ENCODE measurements at regions not wholly inside any gene's neighbourhood (a gene's known extent, or its start where the extent isn't known, plus 50 kb on each side); places are given as distances from the start of the nearest gene placed in this dataset.

DNA sequence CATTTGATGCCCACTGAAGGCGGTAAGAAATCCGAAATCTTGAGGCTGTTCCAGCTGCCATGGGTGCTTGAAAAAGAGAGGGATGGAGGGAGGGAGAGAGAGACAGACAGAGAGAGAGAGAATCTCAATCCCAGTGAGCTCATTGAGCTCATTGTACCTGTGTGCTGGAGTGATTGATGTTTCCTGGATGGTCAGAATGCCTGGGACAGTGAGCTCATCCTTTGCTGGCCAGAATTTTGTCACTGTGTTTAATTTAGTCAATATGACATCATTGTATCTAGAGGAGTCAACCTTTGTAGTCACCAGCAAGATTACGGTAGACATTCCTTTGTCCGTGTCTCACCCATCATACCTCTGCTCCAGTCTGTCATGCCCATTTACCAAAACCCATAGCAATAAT lies 625.4 kb upstream of the POM121L12 start:
- no peak for DNase-seq
- TF ChIP-seq, protein P1, sequence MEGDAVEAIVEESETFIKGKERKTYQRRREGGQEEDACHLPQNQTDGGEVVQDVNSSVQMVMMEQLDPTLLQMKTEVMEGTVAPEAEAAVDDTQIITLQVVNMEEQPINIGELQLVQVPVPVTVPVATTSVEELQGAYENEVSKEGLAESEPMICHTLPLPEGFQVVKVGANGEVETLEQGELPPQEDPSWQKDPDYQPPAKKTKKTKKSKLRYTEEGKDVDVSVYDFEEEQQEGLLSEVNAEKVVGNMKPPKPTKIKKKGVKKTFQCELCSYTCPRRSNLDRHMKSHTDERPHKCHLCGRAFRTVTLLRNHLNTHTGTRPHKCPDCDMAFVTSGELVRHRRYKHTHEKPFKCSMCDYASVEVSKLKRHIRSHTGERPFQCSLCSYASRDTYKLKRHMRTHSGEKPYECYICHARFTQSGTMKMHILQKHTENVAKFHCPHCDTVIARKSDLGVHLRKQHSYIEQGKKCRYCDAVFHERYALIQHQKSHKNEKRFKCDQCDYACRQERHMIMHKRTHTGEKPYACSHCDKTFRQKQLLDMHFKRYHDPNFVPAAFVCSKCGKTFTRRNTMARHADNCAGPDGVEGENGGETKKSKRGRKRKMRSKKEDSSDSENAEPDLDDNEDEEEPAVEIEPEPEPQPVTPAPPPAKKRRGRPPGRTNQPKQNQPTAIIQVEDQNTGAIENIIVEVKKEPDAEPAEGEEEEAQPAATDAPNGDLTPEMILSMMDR (IDR thresholded peaks at IDR 0.05; ENCODE audit: partially characterized antibody, unreplicated experiment): no peak
- H3K27ac Mint-ChIP-seq (ENCODE audit: unreplicated experiment): no peak overlapping the region
- H3K4me3 Mint-ChIP-seq (ENCODE audit: unreplicated experiment): no peak overlapping the region
- H3K36me3 Mint-ChIP-seq (ENCODE audit: unreplicated experiment): no peaks in the 10 kb centered on the region
- H3K9me3 Mint-ChIP-seq (ENCODE audit: unreplicated experiment): no peaks in the 10 kb centered on the region
- peaks cover 1% of the 10 kb centered on the region for H3K27me3 Mint-ChIP-seq (ENCODE audit: unreplicated experiment)
- H3K4me1 Mint-ChIP-seq (ENCODE audit: low read depth, unreplicated experiment): no peaks in the 10 kb centered on the region

DNA sequence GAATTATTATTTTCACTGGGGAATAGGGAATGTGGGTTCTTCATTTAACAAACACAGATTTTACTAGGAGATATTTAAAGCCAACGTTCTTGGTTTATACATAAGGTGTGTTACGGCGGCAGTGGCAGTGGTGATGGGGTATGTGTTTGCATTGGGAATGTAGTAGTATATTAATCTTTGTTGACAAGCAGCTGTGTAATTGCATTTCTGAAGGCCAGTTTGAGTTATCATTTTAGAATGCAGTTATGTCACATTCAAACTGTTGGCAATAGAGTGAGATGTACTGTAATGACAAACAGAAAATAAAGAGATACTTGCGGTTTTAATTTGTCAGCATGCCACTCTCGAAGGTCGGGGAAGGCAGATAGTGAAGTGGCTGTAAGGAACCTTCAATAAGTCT lies 628.6 kb upstream of the POM121L12 start:
- no peaks in the 10 kb centered on the region for H3K4me1 Mint-ChIP-seq (ENCODE audit: low read depth, unreplicated experiment)
- H3K4me3 Mint-ChIP-seq (ENCODE audit: unreplicated experiment): no peak overlapping the region
- H3K27ac Mint-ChIP-seq (ENCODE audit: unreplicated experiment): no peak overlapping the region
- H3K27me3 Mint-ChIP-seq (ENCODE audit: unreplicated experiment): no peaks in the 10 kb centered on the region
- no peak for DNase-seq
- H3K9me3 Mint-ChIP-seq (ENCODE audit: unreplicated experiment): no peaks in the 10 kb centered on the region
- TF ChIP-seq, protein P1 (IDR thresholded peaks at IDR 0.05; ENCODE audit: partially characterized antibody, unreplicated experiment): no peak
- no peaks in the 10 kb centered on the region for H3K36me3 Mint-ChIP-seq (ENCODE audit: unreplicated experiment)

DNA sequence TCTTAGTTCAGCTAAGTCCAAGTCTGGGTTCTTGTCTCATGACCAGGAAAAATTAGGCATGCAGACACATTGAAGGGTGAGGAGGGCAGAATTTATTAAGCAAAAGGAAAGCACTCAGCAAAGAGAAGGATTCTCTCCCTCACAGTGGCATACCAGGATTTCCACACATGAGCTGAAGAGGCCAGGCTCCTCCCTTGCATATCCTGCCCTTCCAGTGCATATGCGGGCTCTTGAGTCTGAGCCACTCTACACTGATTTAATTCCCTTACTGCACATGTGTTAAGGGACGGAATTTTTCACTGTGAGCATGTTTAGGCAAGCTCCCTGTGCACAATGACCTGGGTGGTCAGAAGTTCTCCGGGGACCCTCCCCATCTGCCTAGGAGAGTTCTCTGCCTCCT lies 652.7 kb upstream of the POM121L12 start:
- no peaks in the 10 kb centered on the region for H3K36me3 Mint-ChIP-seq (ENCODE audit: unreplicated experiment)
- no peaks in the 10 kb centered on the region for H3K9me3 Mint-ChIP-seq (ENCODE audit: unreplicated experiment)
- no peak for DNase-seq
- no peak overlapping the region for H3K4me3 Mint-ChIP-seq (ENCODE audit: unreplicated experiment)
- H3K27me3 Mint-ChIP-seq (ENCODE audit: unreplicated experiment): no peaks in the 10 kb centered on the region
- TF ChIP-seq, protein P1 (IDR thresholded peaks at IDR 0.05; ENCODE audit: partially characterized antibody, unreplicated experiment): no peak
- H3K27ac Mint-ChIP-seq (ENCODE audit: unreplicated experiment): no peak overlapping the region
- H3K4me1 Mint-ChIP-seq (ENCODE audit: low read depth, unreplicated experiment): no peaks in the 10 kb centered on the region

DNA sequence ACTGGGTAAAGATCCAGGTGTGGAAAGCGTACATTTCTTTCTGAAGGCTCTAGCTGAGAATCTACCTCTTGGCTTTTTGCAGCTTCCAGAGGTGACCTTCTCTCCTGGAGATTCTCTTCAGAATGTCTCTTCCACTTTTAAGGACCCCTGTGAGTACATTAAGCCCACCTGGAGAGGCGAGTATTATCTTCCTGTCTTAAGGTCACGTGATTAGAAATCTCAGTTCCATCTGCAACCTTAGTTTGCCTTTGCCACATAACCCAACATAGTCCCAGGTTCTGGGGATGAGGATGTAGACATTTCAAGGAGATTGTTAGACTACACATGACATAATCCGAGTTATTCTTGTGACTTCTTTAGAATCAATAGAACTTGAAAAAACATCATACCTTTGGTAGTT lies 665.5 kb upstream of the POM121L12 start:
- no peak overlapping the region for H3K27ac Mint-ChIP-seq (ENCODE audit: unreplicated experiment)
- TF ChIP-seq, protein P1 (IDR thresholded peaks at IDR 0.05; ENCODE audit: partially characterized antibody, unreplicated experiment): no peak
- no peaks in the 10 kb centered on the region for H3K36me3 Mint-ChIP-seq (ENCODE audit: unreplicated experiment)

DNA sequence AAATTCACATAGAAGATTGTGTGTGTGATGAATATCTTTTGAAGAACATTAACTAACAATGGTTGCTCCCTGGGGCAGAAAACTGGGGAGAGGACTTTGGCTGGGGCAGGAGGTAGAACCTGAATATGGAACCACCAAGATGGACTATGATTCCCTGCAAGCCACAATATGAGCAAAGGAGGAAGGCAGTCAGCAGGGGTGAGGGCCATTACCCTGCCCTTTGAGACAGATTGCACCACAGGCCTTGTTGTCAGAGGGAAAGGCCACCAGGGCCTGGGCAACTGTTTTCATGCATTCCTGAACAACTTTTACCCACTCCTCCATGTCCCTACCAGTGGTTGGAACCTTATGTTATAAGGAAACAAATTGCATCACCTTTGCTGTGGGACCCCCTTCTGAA lies 670.1 kb upstream of the POM121L12 start:
- Mint-ChIP-seq H3K27me3 (ENCODE audit: unreplicated experiment) (no peaks in the 10 kb centered on the region), H3K36me3 (ENCODE audit: unreplicated experiment) (no peaks in the 10 kb centered on the region), H3K4me3 (ENCODE audit: unreplicated experiment) (no peak overlapping the region), H3K4me1 (ENCODE audit: low read depth, unreplicated experiment) (no peaks in the 10 kb centered on the region), H3K9me3 (ENCODE audit: unreplicated experiment) (peaks cover 4% of the 10 kb centered on the region), H3K27ac (ENCODE audit: unreplicated experiment) (no peak overlapping the region)
- TF ChIP-seq, protein P1 (IDR thresholded peaks at IDR 0.05; ENCODE audit: partially characterized antibody, unreplicated experiment): no peak
- DNase-seq: no peak

More for the DNA sequence above, 665.5 kb upstream of the POM121L12 start:
- no peak overlapping the region for H3K4me3 Mint-ChIP-seq (ENCODE audit: unreplicated experiment)
- H3K27me3 Mint-ChIP-seq (ENCODE audit: unreplicated experiment): no peaks in the 10 kb centered on the region
- H3K4me1 Mint-ChIP-seq (ENCODE audit: low read depth, unreplicated experiment): no peaks in the 10 kb centered on the region
- DNase-seq: no peak
- H3K9me3 Mint-ChIP-seq (ENCODE audit: unreplicated experiment): peaks cover 4% of the 10 kb centered on the region
